BE2C (cell line): ENCODE measurements at regions not wholly inside any gene's neighbourhood (a gene's known extent, or its start where the extent isn't known, plus 50 kb on each side); places are given as distances from the start of the nearest gene placed in this dataset.
"Not testable (repeated sequence)": the region's sequence is repeated elsewhere in the genome, so short reads cannot be mapped to it uniquely, and the experiment has no call there.

Source experiments
- DNase-seq: peaks from one replicate; pipeline ENCODE4 v3.0.0-alpha.2; 2020
- H3K27me3 ChIP-seq: fragments of 250-450 bp; sonication (Bioruptor Pico); 2 replicates; pipeline ENCODE4 v1.5.1; 2020; ENCODE audit warnings: mild to moderate bottlenecking
- H3K36me3 ChIP-seq: fragments of 250-450 bp; sonication (Bioruptor Pico); 2 replicates; pipeline ENCODE4 v1.5.1; 2020; ENCODE audit warnings: mild to moderate bottlenecking
- H3K4me1 ChIP-seq: fragments of 250-450 bp; sonication (Bioruptor Pico); 2 replicates; pipeline ENCODE4 v1.5.1; 2020
- H3K4me3 ChIP-seq: 2 replicates; pipeline ENCODE4 v1.5.1; 2011; ENCODE audit warnings: low read depth, low read length
- H3K9me3 ChIP-seq: fragments of 250-450 bp; sonication (Bioruptor Pico); 2 replicates; pipeline ENCODE4 v1.5.1; 2020
- TF ChIP-seq, protein P1 (sequence below): IDR thresholded peaks from 2 replicates; pipeline ENCODE4 v1.5.1; 2012; ENCODE audit warnings: mild to moderate bottlenecking, low read depth, low read length

DNA sequence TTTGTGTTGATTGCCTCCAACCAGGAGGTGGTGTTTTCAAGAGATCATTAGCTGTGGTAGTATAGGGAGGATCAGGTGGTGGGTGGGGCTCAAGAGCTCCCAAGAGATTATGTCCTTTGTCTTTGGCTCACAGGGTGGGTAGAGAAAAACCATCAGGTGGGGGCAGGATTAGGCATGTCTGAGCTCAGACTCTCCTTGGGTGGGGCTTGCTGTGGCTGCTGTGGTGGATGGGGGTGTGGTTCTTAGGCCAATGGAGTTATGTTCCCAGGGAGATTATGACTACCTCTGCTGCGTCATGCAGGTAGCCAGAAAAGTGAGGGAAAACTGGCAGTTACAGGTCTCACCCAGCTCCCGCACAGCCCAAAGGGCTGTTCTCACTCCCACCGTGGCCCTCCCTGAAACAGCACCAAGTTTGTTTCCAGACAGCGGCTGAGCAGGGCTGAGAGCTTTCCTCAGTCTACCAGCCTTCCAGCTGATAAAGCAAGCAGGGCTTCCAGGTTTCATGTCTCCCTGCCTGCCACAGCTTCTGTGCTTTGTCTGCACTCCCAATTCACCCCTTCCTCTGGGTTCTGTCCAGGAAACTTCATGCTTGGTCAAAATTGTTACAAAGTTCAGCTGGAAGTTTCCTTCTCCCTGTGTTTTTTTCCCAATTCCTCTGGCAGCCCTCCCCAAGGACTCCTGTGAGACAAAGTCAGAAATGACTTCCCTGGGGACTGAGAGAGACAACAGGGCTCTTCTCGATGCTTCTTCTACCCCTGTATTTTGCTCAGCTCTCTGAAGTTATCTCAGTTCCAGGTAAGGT, 481.1 kb upstream of the MAN1A1 start:
- TF ChIP-seq, protein P1, sequence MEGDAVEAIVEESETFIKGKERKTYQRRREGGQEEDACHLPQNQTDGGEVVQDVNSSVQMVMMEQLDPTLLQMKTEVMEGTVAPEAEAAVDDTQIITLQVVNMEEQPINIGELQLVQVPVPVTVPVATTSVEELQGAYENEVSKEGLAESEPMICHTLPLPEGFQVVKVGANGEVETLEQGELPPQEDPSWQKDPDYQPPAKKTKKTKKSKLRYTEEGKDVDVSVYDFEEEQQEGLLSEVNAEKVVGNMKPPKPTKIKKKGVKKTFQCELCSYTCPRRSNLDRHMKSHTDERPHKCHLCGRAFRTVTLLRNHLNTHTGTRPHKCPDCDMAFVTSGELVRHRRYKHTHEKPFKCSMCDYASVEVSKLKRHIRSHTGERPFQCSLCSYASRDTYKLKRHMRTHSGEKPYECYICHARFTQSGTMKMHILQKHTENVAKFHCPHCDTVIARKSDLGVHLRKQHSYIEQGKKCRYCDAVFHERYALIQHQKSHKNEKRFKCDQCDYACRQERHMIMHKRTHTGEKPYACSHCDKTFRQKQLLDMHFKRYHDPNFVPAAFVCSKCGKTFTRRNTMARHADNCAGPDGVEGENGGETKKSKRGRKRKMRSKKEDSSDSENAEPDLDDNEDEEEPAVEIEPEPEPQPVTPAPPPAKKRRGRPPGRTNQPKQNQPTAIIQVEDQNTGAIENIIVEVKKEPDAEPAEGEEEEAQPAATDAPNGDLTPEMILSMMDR: no peak
- H3K4me3 ChIP-seq: no peak overlapping the region
- H3K9me3 ChIP-seq: no peaks in the 10 kb centered on the region
- DNase-seq: no peak
- no peaks in the 10 kb centered on the region for H3K36me3 ChIP-seq
- H3K4me1 ChIP-seq: no peaks in the 10 kb centered on the region
- no peaks in the 10 kb centered on the region for H3K27me3 ChIP-seq

GRCh38 chr6:119830069-119830468, 480.5 kb upstream of the MAN1A1 start:
- no peak overlapping the region for H3K4me3 ChIP-seq
- no peak for DNase-seq
- H3K9me3 ChIP-seq: no peaks in the 10 kb centered on the region
- H3K4me1 ChIP-seq: no peaks in the 10 kb centered on the region
- TF ChIP-seq, protein P1: no peak
- H3K27me3 ChIP-seq: no peaks in the 10 kb centered on the region
- H3K36me3 ChIP-seq: no peaks in the 10 kb centered on the region

DNA sequence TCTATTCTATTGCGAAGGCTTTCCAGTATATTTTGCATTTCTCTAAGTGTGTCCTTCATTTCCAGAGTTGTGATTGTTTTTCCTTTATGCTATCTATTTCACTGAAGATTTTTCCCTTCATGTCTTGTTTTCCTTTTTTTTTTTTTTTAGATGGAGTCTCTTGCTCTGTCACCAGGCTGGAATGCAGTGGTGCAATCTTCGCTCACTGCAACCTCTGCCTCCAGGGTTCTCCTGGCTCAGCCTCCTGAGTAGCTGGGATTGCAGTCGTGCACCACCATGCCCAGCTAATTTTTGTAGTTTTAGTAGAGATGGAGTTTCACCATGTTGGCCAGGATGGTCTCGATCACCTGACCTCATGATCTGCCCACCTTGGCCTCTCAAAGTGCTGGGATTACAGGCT, 479.9 kb upstream of the MAN1A1 start:
- DNase-seq, H3K27me3 ChIP-seq, H3K9me3 ChIP-seq, H3K36me3 ChIP-seq, H3K4me1 ChIP-seq, H3K4me3 ChIP-seq: not testable (repeated sequence)

DNA sequence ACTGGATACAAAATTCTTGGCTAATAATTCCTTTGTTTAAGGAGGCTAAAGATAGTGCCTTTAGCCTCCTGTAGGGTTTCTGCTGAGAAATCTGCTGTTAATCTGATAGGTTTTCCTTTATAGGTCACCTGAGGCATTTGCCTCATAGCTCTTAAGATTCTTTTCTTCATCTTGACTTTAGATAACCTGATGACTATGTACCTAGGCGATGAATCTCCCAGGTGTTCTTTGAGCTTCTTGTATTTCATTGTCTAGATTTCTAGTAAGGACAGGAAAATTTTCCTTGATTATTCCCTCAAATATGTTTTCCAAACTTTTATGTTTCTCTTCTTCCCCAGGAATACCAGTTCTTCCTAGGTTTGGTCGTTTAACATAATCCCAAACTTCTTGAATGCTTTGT, 479.4 kb upstream of the MAN1A1 start:
- Histone ChIP-seq H3K4me3 (no peak overlapping the region), H3K36me3 (no peaks in the 10 kb centered on the region), H3K27me3 (0 out of 2 replicates have a peak, but pooled peaks cover 4% of the 10 kb centered on the region), H3K4me1 (no peaks in the 10 kb centered on the region), H3K9me3 (no peaks in the 10 kb centered on the region)
- TF ChIP-seq, protein P1: no peak
- DNase-seq: no peak

GRCh38 chr6:119821380-119821779, 471.8 kb upstream of the MAN1A1 start:
- Histone ChIP-seq H3K36me3 (no peaks in the 10 kb centered on the region), H3K4me1 (no peaks in the 10 kb centered on the region), H3K27me3 (0 out of 2 replicates have a peak, but pooled peaks cover 4% of the 10 kb centered on the region), H3K4me3 (no peak overlapping the region), H3K9me3 (no peaks in the 10 kb centered on the region)
- TF ChIP-seq, protein P1: no peak
- DNase-seq: no peak

DNA sequence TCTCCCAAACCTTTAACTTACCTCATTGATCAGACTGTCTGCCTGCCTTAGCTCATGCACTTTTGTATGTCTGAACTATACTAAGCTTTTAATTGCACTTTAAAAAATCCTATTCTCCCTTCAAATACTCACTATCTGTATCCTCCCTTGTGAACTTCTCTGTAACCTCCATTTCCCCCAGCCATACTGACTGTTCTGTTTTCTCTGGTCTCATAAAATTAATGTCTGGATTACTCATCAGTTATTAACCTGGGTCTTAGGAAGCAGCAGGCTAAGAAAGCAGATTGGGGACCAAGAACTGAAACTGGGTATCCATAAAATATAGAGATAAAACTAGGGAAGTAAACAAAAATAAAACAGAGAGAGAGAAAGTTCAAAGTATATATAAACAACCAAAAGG, 469.3 kb upstream of the MAN1A1 start:
- Histone ChIP-seq H3K9me3 (no peaks in the 10 kb centered on the region), H3K36me3 (no peaks in the 10 kb centered on the region), H3K4me3 (no peak overlapping the region), H3K27me3 (no peaks in the 10 kb centered on the region), H3K4me1 (no peaks in the 10 kb centered on the region)
- TF ChIP-seq, protein P1: no peak
- DNase-seq: no peak
